ENCODE measurements at regions not wholly inside any gene's neighbourhood (a gene's known extent, or its start where the extent isn't known, plus 50 kb on each side); places are given as distances from the start of the nearest gene placed in this dataset.

- TF ChIP-seq, protein P1, sequence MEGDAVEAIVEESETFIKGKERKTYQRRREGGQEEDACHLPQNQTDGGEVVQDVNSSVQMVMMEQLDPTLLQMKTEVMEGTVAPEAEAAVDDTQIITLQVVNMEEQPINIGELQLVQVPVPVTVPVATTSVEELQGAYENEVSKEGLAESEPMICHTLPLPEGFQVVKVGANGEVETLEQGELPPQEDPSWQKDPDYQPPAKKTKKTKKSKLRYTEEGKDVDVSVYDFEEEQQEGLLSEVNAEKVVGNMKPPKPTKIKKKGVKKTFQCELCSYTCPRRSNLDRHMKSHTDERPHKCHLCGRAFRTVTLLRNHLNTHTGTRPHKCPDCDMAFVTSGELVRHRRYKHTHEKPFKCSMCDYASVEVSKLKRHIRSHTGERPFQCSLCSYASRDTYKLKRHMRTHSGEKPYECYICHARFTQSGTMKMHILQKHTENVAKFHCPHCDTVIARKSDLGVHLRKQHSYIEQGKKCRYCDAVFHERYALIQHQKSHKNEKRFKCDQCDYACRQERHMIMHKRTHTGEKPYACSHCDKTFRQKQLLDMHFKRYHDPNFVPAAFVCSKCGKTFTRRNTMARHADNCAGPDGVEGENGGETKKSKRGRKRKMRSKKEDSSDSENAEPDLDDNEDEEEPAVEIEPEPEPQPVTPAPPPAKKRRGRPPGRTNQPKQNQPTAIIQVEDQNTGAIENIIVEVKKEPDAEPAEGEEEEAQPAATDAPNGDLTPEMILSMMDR (IDR thresholded peaks at IDR 0.05): no peak
These were observed 99.6 kb upstream of the SCG2 start for GRCh38 chr2:223701761-223702160.

- TF ChIP-seq, protein P1 (IDR thresholded peaks at IDR 0.05): no peak
These were observed 98.1 kb upstream of the SCG2 start for GRCh38 chr2:223700221-223700620.

- TF ChIP-seq, protein P1 (IDR thresholded peaks at IDR 0.05): no peak
These were observed 95.9 kb upstream of the SCG2 start for GRCh38 chr2:223697892-223698645.

GRCh38 chr2:223697316-223697891 lies 95.2 kb upstream of the SCG2 start:
- TF ChIP-seq, protein P1 (IDR thresholded peaks at IDR 0.05): no peak

- TF ChIP-seq, protein P1 (IDR thresholded peaks at IDR 0.05): no peak
These were observed 94.6 kb upstream of the SCG2 start for GRCh38 chr2:223696719-223697118.

- TF ChIP-seq, protein P1 (IDR thresholded peaks at IDR 0.05): peak; percentile 69
These were observed 90.2 kb upstream of the SCG2 start for GRCh38 chr2:223692191-223692947.

GRCh38 chr2:223688094-223688835 lies 86.1 kb upstream of the SCG2 start:
- TF ChIP-seq, protein P1 (IDR thresholded peaks at IDR 0.05): no peak

All from LNCAP (cell line).